ENCODE measurements at regions not wholly inside any gene's neighbourhood (a gene's known extent, or its start where the extent isn't known, plus 50 kb on each side); places are given as distances from the start of the nearest gene placed in this dataset.

GRCh38 chr14:28599605-28600004 lies 167.0 kb upstream of the FOXG1 start:
- Histone ChIP-seq H3K36me3 (ENCODE audit: low read depth, missing control alignments) (no peaks in the 10 kb centered on the region), H3K27ac (no peak overlapping the region), H3K9me3 (no peaks in the 10 kb centered on the region), H3K4me1 (no peaks in the 10 kb centered on the region), H3K27me3 (no peaks in the 10 kb centered on the region), H3K4me3 (no peak overlapping the region)
- 58 to 81% methylated on average over 1 of the region's 1 CpG for WGBS, 2 donors
- no peak for TF ChIP-seq POLR2A (IDR thresholded peaks at IDR 0.05)
- TF ChIP-seq CTCF (IDR thresholded peaks at IDR 0.05): no peak
- DNase-seq: no peak
- intact Hi-C loops (cut with DNase I; ENCODE audit: low total_unique reads): no loop called here

GRCh38 chr14:28603606-28604005 lies 163.0 kb upstream of the FOXG1 start:
- Histone ChIP-seq H3K4me1 (no peaks in the 10 kb centered on the region), H3K4me3 (no peak overlapping the region), H3K27ac (no peak overlapping the region), H3K36me3 (ENCODE audit: low read depth, missing control alignments) (no peaks in the 10 kb centered on the region), H3K9me3 (no peaks in the 10 kb centered on the region), H3K27me3 (no peaks in the 10 kb centered on the region)
- DNase-seq: no peak
- intact Hi-C loops (cut with DNase I; ENCODE audit: low total_unique reads): no loop called here
- no peak for TF ChIP-seq CTCF (IDR thresholded peaks at IDR 0.05)
- no peak for TF ChIP-seq POLR2A (IDR thresholded peaks at IDR 0.05)
- 74 to 75% methylated on average over 6 of the region's 6 CpGs for WGBS, 2 donors

GRCh38 chr14:28607661-28608060 lies 158.9 kb upstream of the FOXG1 start:
- no peaks in the 10 kb centered on the region for H3K4me1 ChIP-seq

GRCh38 chr14:28608443-28608842 lies 158.1 kb upstream of the FOXG1 start:
- TF ChIP-seq CTCF (IDR thresholded peaks at IDR 0.05): no peak
- no peak for TF ChIP-seq POLR2A (IDR thresholded peaks at IDR 0.05)
- Histone ChIP-seq H3K27ac (no peak overlapping the region), H3K9me3 (no peaks in the 10 kb centered on the region), H3K36me3 (ENCODE audit: low read depth, missing control alignments) (no peaks in the 10 kb centered on the region), H3K4me1 (no peaks in the 10 kb centered on the region), H3K4me3 (peak overlapping the region in 1 of 2 donors; percentile 7), H3K27me3 (no peaks in the 10 kb centered on the region)
- WGBS, 2 donors: 58 to 67% methylated on average over 8 of the region's 8 CpGs
- intact Hi-C loops (cut with DNase I; ENCODE audit: low total_unique reads): no loop called here
- DNase-seq: no peak

More at GRCh38 chr14:28607661-28608060, 158.9 kb upstream of the FOXG1 start:
- Histone ChIP-seq H3K4me3 (no peak overlapping the region), H3K27me3 (no peaks in the 10 kb centered on the region), H3K9me3 (no peaks in the 10 kb centered on the region), H3K36me3 (ENCODE audit: low read depth, missing control alignments) (no peaks in the 10 kb centered on the region), H3K27ac (no peak overlapping the region)
- WGBS, 2 donors: 53 to 74% methylated on average over 5 of the region's 5 CpGs
- intact Hi-C loops (cut with DNase I; ENCODE audit: low total_unique reads): no loop called here
- no peak for TF ChIP-seq POLR2A (IDR thresholded peaks at IDR 0.05)
- no peak for TF ChIP-seq CTCF (IDR thresholded peaks at IDR 0.05)
- DNase-seq: no peak
